ENCODE measurements at regions not wholly inside any gene's neighbourhood (a gene's known extent, or its start where the extent isn't known, plus 50 kb on each side); places are given as distances from the start of the nearest gene placed in this dataset.
"Not testable (repeated sequence)": the region's sequence is repeated elsewhere in the genome, so short reads cannot be mapped to it uniquely, and the experiment has no call there.

DNA sequence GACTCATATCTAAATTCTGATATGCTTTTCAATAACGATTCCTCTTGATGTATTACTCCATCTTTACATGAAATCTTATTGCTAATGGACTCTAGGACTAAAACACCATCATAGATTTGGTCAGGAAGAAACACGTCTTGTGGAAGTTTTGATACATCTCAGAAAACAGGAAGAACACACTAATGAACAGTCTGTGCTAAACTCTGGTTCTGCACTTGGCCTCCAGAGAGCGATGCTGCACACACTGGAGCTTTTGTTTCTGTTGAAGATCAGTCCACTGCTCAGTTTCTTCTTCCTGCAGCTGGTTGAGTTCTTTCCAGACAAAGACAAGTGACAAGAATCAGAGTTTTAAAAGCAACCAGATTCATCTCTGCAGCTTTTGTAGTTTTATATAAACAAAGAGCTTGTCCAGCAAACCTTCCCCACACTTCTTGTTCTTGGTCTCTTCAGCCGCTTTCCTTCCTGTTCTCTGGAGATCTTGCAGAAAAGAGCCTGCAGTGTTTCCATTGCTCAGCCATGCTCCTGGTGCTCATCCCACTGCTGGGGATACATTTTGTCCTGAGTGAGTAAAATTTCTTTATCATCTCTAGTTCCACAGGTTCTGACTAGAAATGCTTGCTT is 229.1 kb upstream of the OR4E1 start:
- DNase-seq (ENCODE audit: low read depth), result no peak

DNA sequence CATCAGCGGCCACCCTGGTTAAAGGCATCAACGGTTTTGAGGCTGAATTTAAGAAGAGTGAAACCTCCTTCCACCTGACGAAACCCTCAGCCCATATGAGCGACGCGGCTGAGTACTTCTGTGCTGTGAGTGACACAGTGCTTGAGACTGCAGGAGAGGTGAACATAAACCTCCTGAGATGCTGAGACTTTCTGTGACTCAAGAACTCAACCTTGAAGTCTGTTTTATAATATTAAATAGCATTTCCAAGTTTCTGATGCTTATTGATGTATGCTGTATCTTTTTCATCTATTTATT is 221.2 kb upstream of the OR4E1 start:
- not testable (repeated sequence) for DNase-seq (ENCODE audit: low read depth)

DNA sequence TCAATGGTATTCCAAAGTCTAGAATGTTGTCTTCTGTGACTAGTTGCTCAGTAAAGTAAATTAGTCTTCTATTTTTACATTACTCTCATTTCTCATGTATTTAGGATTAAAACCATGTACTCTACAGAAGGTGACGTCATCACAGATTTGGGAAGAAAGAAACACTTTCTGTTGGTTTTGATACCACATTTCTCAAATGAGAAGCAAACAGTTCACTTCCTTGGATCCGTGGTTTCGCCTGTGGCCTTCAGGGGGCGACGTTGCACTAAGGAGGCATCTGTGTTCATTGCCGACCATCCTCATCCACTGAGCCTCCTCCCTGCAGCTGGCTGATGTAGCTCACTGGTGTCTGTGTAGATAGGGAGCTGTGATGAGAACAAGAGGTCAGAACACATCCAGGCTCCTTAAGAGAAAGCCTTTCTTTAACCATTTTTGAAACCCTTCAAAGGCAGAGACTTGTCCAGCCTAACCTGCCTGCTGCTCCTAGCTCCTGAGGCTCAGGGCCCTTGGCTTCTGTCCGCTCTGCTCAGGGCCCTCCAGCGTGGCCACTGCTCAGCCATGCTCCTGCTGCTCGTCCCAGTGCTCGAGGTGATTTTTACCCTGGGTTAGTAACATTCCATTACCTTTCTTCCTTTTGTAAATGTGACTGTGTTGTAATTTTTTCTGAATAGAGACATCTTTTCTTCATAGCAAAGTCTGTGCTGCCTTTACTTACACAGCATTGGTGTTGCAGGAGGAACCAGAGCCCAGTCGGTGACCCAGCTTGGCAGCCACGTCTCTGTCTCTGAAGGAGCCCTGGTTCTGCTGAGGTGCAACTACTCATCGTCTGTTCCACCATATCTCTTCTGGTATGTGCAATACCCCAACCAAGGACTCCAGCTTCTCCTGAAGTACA is 220.6 kb upstream of the OR4E1 start:
- DNase-seq (ENCODE audit: low read depth), result no peak

DNA sequence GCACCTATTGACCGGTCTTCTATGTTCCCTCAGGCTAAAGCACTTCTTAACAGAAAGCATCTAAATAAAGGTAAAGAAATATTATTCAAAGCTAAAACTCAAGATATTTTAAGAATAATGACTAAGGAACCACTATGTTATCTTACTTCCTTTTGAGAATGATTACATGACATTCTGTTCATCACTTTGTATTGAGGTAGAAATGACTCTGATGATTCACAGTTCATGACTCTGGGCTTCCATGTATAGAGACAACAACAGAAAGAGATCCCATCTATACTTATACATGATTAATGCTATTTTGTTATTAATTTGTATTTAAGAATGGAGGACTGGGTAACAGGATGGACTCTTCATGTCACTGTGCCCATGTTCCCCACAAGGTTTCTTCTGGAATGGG is 218.3 kb upstream of the OR4E1 start:
- DNase-seq (ENCODE audit: low read depth), result no peak

- no peak for DNase-seq (ENCODE audit: low read depth)
Measured at GRCh38 chr14:21884995-21885394, 211.4 kb upstream of the OR4E1 start.

DNA sequence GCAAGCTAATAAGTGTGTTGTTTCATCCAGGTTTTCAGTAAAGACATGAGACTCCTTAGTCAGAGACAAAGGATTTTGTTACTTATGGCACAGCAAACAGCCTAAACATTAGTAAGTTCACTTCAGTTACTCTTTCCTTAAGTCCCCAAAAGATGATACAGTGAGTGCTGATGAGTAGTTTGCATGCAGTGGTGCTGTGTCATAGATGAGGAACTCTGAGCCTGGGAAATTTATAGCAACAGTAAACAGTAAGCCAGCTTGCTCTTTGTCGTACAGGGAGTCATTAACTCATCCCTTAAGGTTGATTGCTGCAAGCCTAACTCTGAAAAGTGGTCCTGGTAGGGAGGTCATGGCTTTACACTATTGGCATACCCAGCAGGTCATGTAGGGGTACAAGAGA is 208.6 kb upstream of the OR4E1 start:
- no peak for DNase-seq (ENCODE audit: low read depth)

- DNase-seq (ENCODE audit: low read depth), result no peak
Measured at GRCh38 chr14:21880918-21881317, 207.3 kb upstream of the OR4E1 start.

- no peak for DNase-seq (ENCODE audit: low read depth)
Measured at GRCh38 chr14:21875791-21876190, 202.2 kb upstream of the OR4E1 start.

DNA sequence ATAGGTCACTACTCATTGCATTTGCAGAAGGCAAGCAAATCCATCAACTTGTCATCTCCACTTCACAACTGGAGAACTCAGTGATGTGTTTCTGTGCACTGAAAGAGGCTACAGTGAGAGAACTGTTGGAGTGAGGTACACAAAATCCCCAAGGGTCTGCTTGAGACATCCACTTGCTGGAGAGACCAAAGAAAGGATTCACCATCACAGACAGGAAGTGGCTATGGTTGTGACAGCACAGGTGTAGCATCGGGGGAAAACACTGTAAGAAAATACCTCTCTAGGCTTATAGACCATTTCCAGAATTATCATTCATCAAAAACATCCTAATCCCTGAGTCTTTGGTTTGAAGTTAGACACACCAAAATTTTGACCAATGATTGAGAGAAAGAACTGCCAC is 201.3 kb upstream of the OR4E1 start:
- no peak for DNase-seq (ENCODE audit: low read depth)

- no peak for DNase-seq (ENCODE audit: low read depth)
Measured at GRCh38 chr14:21874167-21874566, 200.5 kb upstream of the OR4E1 start.

GRCh38 chr14:21868442-21869046 is 194.9 kb upstream of the OR4E1 start:
- no peak for DNase-seq (ENCODE audit: low read depth)

- no peak for DNase-seq (ENCODE audit: low read depth)
Measured at GRCh38 chr14:21867541-21867940, 193.9 kb upstream of the OR4E1 start.

DNA sequence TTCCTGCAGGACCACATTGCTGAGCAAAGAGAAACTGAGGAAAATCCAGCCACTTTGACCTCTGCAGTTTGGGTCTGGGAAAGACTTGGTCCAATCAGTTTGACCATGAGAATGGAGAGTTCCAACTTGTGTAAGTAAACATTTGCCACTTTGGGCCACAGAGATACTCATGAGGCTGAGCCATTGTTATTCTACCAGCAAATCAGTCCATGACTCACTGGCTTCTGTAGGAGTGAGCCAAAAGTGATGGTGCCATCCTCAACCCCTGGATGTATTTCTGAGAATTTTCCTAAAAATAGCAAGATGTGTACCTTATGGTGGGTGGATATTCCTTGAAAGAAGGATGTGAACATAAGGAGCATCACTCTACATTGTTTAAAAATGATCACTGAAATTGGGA is 192.9 kb upstream of the OR4E1 start:
- DNase-seq (ENCODE audit: low read depth), result no peak

DNA sequence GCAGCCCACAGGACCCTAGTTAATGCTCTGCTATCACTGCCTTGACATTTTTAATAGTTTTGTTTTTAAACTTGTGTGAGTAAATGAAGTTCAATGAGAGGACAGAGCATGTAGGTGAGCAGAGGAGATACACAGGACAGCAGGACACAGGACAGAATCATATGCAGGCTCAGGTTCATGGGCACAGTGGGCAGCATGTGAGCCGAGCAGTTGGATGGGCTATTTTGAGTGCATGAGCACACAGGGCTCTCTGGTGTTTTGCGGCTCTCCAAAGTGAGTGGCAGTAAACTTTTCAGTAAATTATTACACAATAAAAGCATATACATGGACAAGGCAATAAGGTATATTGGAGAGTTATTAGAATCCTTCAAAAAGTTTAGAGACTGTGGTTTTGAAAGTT is 189.7 kb upstream of the OR4E1 start:
- DNase-seq (ENCODE audit: low read depth), result no peak

- no peak for DNase-seq (ENCODE audit: low read depth)
Measured at GRCh38 chr14:21861153-21861552, 187.5 kb upstream of the OR4E1 start.

DNA sequence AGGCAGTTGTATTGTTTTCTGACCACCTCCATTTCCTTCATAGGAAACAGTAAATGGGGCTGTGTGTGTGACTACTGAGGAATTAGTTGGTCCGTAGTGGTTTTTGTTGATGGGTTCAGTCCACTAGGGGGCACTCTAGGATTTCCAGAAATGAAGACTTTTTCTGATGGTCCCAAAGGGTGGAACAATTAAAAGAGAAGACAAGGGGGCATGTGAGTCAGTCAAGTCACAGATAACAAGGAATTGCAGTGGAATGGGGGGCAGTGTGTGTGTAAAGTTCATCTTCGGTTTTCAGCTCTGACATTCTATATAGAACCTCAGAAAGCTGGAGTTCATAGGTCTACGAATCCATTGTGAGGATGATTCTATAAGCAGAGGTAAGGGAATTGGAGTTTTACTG is 186.6 kb upstream of the OR4E1 start:
- no peak for DNase-seq (ENCODE audit: low read depth)

GRCh38 chr14:21852775-21853174 is 179.2 kb upstream of the OR4E1 start:
- no peak for DNase-seq (ENCODE audit: low read depth)

DNA sequence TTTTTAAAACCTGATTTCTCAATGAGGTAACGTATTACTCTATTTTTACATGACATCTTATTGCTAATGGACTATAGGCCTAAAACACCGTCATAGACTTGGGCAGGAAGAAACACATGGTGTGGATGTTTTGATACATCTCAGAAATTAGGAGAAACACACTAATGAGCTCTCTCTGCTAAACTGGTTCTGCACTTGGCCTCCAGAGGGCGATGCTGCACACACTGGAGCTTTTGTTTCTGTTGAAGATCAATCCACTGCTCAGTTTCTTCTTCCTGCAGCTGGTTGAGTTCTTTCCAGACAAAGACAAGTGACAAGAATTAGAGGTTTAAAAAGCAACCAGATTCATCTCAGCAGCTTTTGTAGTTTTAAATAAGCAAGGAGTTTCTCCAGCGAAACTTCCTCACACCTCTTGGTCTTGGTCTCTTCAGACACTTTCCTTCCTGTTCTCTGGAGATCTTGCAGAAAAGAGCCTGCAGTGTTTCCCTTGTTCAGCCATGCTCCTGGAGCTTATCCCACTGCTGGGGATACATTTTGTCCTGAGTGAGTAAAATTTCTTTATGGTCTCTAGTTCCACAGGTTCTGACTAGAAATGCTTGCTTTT is 178.5 kb upstream of the OR4E1 start:
- no peak for DNase-seq (ENCODE audit: low read depth)

DNA sequence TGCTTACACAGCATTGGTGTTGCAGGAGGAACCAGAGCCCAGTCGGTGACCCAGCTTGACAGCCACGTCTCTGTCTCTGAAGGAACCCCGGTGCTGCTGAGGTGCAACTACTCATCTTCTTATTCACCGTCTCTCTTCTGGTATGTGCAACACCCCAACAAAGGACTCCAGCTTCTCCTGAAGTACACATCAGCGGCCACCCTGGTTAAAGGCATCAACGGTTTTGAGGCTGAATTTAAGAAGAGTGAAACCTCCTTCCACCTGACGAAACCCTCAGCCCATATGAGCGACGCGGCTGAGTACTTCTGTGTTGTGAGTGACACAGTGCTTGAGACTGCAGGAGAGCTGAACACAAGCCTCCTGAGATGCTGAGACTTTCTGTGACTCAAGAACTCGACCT is 173.3 kb upstream of the OR4E1 start:
- DNase-seq (ENCODE audit: low read depth), result not testable (repeated sequence)

DNA sequence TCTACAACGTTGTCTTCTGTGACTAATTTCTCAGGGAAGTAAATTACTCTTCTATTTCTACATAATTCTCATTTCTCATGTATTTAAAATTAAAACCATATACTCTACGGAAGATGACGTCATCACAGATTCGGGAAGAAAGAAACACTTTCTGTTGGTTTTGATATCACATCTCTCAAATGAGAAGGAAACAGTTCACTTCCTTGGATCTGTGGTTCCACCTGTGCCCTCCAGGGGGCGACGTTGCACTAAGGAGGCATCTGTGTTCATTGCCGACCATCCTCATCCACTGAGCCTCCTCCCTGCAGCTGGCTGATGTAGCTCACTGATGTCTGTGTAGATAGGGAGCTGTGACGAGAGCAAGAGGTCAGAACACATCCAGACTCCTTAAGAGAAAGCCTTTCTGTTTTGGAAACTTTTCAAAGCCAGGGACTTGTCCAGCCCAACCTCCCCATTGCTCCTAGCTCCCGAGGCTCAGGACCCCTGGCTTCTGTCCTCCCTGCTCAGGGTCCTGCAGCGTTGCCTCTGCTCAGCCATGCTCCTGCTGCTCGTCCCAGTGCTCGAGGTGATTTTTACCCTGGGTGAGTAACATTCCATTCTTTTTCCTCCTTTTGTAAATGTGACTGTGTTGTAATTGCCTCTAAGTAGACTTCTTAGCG is 172.7 kb upstream of the OR4E1 start:
- no peak for DNase-seq (ENCODE audit: low read depth)

DNA sequence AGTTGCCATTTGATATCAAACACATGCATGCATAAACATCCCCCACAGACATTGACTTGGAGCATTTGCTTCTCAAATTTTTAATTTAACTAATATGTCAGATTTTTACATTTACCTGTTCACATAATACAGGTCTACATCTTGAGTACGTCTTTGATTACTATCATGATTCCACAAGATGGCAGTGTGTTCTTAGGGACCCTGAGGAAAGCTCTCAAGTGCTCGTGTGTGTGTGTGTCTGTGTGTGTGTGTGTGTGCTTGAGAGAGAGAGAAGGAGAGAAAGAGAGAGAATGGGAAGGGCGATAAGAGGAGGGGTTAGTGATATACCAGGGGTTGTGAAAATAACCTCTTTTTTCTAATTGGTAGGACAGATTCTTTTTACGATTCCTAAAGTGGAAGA is 167.1 kb upstream of the OR4E1 start:
- no peak for DNase-seq (ENCODE audit: low read depth)

- no peak for DNase-seq (ENCODE audit: low read depth)
Measured at GRCh38 chr14:21833836-21834235, 160.2 kb upstream of the OR4E1 start.

DNA sequence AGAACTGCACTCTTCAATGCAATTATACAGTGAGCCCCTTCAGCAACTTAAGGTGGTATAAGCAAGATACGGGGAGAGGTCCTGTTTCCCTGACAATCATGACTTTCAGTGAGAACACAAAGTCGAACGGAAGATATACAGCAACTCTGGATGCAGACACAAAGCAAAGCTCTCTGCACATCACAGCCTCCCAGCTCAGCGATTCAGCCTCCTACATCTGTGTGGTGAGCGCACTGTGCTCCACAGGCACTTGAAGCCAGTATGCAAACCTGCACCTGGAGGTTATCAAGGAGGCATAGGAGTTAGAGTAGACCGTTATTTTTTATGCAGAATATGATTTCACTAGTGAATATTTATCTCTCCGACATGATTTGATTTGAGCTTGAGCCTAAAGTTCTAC is 152.2 kb upstream of the OR4E1 start:
- DNase-seq (ENCODE audit: low read depth), result no peak
